ENCODE measurements at regions not wholly inside any gene's neighbourhood (a gene's known extent, or its start where the extent isn't known, plus 50 kb on each side); places are given as distances from the start of the nearest gene placed in this dataset.

DNA sequence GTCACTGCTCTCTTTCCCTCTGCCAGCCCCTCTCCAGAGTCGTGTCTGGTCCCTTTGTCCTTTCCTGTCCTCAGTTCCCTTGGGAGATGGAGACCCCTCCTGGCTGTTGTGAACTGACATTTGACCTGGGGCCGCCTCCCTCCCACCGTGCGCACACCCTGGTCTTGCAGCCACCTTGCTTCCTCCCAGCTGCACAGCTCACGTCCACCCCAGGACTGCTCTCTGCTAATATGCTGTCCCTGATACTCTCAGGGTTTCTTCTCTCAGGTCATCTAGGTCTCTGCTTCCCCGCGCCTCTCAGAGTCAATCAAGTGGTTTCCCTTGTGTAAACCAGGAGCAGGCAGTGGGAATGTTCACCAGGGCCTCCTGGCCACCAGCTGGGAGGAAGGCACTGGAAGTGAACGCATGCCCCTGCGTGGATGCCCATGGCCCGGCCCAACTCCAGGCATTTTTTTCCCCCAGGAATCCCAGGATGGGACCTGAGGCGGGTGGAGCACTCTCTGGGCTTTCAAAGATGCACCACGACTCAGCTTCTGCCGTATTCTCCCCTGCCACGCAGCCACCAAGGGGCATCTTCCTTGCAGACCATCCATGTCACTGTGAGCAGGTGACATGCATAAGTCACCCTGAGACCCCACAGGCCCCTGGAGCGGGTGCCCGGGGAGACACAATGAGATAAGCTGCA lies 142.4 kb downstream of the OLFM1 start:
- no peak overlapping the region for H3K27ac Mint-ChIP-seq
- peaks cover 16% of the 10 kb centered on the region for H3K27me3 Mint-ChIP-seq
- H3K4me1 Mint-ChIP-seq (ENCODE audit: low read depth), result no peaks in the 10 kb centered on the region
- no peak for DNase-seq
- H3K4me3 Mint-ChIP-seq, result no peak overlapping the region
- no peaks in the 10 kb centered on the region for H3K36me3 Mint-ChIP-seq (ENCODE audit: low read depth)
- H3K9me3 Mint-ChIP-seq, result peaks cover 11% of the 10 kb centered on the region

DNA sequence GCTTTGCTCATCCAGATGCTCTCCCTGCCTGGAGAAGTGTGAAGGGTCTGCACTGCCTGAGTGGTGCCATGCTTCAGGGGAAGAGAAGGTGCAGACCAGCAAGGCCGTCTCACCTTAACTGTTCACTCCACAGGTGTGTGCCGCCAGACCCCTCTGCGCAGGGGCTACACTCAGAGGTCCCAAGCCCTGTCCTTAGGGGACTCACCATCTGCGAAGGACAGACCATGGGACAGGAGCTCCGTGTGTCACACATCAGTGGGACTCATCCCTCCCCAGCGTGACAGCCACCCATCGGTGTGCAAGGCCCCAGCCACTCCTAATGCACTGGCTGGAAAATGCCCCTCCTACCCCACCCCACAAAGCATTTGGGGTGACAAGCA lies 142.9 kb downstream of the OLFM1 start:
- peaks cover 16% of the 10 kb centered on the region for H3K27me3 Mint-ChIP-seq
- H3K4me3 Mint-ChIP-seq, result no peak overlapping the region
- no peaks in the 10 kb centered on the region for H3K4me1 Mint-ChIP-seq (ENCODE audit: low read depth)
- DNase-seq, result no peak
- H3K36me3 Mint-ChIP-seq (ENCODE audit: low read depth), result no peaks in the 10 kb centered on the region
- H3K27ac Mint-ChIP-seq, result no peak overlapping the region
- H3K9me3 Mint-ChIP-seq, result peaks cover 11% of the 10 kb centered on the region

- Mint-ChIP-seq H3K4me1 (ENCODE audit: low read depth) (no peaks in the 10 kb centered on the region), H3K36me3 (ENCODE audit: low read depth) (no peaks in the 10 kb centered on the region), H3K27me3 (peaks cover 16% of the 10 kb centered on the region), H3K4me3 (no peak overlapping the region), H3K9me3 (peaks cover 11% of the 10 kb centered on the region), H3K27ac (no peak overlapping the region)
- no peak for DNase-seq
Observed at GRCh38 chr9:135230817-135231520, 143.5 kb downstream of the OLFM1 start.

DNA sequence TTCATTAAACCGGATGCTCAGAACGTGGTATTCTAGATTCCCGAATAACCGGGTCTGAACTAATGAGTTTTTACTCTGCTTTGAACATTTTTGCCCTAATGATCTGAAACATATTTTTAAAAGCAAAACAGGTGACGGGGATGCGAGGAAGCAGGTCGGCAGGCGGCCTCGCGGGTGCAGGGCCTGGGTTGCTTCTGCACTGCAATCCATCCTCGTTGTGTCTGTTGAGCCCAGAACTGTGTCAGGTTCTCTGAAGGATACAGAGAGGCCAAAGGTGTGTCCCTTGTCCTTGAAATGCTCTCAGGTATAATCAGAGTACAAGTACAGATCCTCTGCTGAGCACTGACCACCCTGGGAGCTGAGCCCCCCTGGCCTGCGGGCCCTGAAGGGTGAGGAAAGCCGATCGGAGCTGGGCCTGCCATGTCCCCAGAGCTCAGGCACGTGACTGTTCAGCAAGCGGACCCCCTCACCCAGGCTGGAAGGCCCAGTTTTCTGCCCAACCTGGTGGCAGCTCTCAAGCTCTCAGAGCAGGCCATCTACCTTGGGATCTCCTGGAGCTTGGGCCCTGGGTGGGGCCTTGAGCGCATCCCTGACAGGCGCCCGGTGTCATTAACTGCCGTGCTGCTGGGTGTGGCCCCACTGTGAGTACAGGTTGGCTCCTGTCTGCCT lies 151.8 kb downstream of the OLFM1 start:
- Mint-ChIP-seq H3K4me3 (no peak overlapping the region), H3K4me1 (ENCODE audit: low read depth) (no peaks in the 10 kb centered on the region)
- no peak for DNase-seq

DNA sequence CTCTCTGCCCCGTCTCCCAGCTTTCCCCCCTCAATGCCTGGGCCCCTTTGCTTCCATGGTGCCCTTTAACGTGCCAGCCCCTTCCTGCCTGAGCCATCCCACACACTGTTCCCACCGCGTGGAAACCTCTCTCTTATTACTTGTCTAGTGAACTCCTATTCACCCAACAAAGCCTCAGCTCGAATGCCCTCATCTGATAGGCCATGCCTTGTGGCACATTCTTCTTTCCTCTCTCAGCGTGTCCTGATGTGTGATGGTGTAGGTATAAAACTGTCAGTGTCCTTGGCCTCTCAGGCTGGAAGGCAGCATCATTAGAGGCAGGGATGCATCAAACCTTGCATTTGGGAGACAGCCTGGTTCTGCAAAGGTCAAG lies 152.3 kb downstream of the OLFM1 start:
- peaks cover 3% of the 10 kb centered on the region for H3K27me3 Mint-ChIP-seq
- no peaks in the 10 kb centered on the region for H3K36me3 Mint-ChIP-seq (ENCODE audit: low read depth)

More for the DNA sequence above, 151.8 kb downstream of the OLFM1 start:
- Mint-ChIP-seq H3K27me3 (peaks cover 3% of the 10 kb centered on the region), H3K36me3 (ENCODE audit: low read depth) (no peaks in the 10 kb centered on the region), H3K9me3 (peaks cover 1% of the 10 kb centered on the region), H3K27ac (no peak overlapping the region)

GRCh38 chr9:135240222-135240621 lies 152.8 kb downstream of the OLFM1 start:
- H3K4me3 Mint-ChIP-seq, result no peak overlapping the region
- H3K27me3 Mint-ChIP-seq, result peaks cover 6% of the 10 kb centered on the region
- H3K9me3 Mint-ChIP-seq, result no peaks in the 10 kb centered on the region
- H3K4me1 Mint-ChIP-seq (ENCODE audit: low read depth), result no peaks in the 10 kb centered on the region
- no peaks in the 10 kb centered on the region for H3K36me3 Mint-ChIP-seq (ENCODE audit: low read depth)
- DNase-seq, result no peak
- no peak overlapping the region for H3K27ac Mint-ChIP-seq

More for the DNA sequence above, 152.3 kb downstream of the OLFM1 start:
- Mint-ChIP-seq H3K27ac (no peak overlapping the region), H3K4me1 (ENCODE audit: low read depth) (no peaks in the 10 kb centered on the region), H3K9me3 (no peaks in the 10 kb centered on the region), H3K4me3 (no peak overlapping the region)
- no peak for DNase-seq

- H3K4me3 Mint-ChIP-seq, result no peak overlapping the region
- DNase-seq, result no peak
- no peaks in the 10 kb centered on the region for H3K9me3 Mint-ChIP-seq
- no peak overlapping the region for H3K27ac Mint-ChIP-seq
- no peaks in the 10 kb centered on the region for H3K4me1 Mint-ChIP-seq (ENCODE audit: low read depth)
- H3K36me3 Mint-ChIP-seq (ENCODE audit: low read depth), result no peaks in the 10 kb centered on the region
- peaks cover 13% of the 10 kb centered on the region for H3K27me3 Mint-ChIP-seq
Observed at GRCh38 chr9:135240871-135241311, 153.4 kb downstream of the OLFM1 start.

GRCh38 chr9:135241381-135242048 lies 154.0 kb downstream of the OLFM1 start:
- Mint-ChIP-seq H3K36me3 (ENCODE audit: low read depth) (no peaks in the 10 kb centered on the region), H3K4me1 (ENCODE audit: low read depth) (no peaks in the 10 kb centered on the region), H3K27ac (no peak overlapping the region), H3K27me3 (peaks cover 18% of the 10 kb centered on the region), H3K9me3 (no peaks in the 10 kb centered on the region), H3K4me3 (no peak overlapping the region)
- DNase-seq, result no peak

DNA sequence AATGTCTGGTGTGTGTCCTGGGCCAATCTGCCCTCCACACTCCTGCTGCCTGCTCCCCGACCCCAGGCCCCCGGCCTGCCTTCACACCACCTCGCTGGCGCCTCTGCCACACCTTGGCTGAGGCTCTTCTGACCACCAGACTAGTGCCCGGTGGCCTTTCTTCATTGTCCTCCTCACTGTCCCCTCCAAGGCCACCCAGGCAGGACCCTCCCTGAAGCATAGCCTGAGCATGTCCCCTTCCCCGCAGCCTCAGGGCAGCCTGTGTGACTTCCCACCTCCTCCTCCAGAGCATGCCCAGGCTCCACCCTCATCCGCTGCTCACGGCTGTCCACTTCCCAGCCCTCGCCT lies 154.6 kb downstream of the OLFM1 start:
- no peak for DNase-seq
- Mint-ChIP-seq H3K27ac (no peak overlapping the region), H3K4me1 (ENCODE audit: low read depth) (no peaks in the 10 kb centered on the region), H3K27me3 (peaks cover 18% of the 10 kb centered on the region), H3K9me3 (no peaks in the 10 kb centered on the region), H3K36me3 (ENCODE audit: low read depth) (no peaks in the 10 kb centered on the region), H3K4me3 (no peak overlapping the region)

DNA sequence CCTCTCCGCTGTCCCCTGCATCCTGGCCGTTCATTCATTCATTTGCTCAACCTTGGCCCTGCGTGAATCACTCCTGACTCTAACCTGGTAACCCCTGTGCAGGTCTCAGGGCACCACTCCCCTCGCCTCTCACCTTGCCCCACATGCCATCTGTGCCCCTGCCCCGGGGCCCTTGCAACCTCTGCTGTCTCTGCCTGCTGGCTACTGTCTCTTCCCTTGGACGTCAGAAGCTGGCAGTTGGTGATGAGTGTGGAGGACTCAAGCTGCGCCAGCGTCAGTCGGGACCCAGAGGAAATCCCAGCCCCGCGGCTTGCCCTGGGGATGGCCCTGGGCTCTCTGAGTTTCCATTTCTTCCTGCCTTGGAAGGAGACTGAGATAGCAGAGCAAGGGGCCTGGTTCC lies 154.9 kb downstream of the OLFM1 start:
- Mint-ChIP-seq H3K27ac (no peak overlapping the region), H3K36me3 (ENCODE audit: low read depth) (no peaks in the 10 kb centered on the region), H3K4me3 (no peak overlapping the region), H3K9me3 (no peaks in the 10 kb centered on the region), H3K4me1 (ENCODE audit: low read depth) (no peaks in the 10 kb centered on the region), H3K27me3 (peaks cover 18% of the 10 kb centered on the region)
- no peak for DNase-seq

DNA sequence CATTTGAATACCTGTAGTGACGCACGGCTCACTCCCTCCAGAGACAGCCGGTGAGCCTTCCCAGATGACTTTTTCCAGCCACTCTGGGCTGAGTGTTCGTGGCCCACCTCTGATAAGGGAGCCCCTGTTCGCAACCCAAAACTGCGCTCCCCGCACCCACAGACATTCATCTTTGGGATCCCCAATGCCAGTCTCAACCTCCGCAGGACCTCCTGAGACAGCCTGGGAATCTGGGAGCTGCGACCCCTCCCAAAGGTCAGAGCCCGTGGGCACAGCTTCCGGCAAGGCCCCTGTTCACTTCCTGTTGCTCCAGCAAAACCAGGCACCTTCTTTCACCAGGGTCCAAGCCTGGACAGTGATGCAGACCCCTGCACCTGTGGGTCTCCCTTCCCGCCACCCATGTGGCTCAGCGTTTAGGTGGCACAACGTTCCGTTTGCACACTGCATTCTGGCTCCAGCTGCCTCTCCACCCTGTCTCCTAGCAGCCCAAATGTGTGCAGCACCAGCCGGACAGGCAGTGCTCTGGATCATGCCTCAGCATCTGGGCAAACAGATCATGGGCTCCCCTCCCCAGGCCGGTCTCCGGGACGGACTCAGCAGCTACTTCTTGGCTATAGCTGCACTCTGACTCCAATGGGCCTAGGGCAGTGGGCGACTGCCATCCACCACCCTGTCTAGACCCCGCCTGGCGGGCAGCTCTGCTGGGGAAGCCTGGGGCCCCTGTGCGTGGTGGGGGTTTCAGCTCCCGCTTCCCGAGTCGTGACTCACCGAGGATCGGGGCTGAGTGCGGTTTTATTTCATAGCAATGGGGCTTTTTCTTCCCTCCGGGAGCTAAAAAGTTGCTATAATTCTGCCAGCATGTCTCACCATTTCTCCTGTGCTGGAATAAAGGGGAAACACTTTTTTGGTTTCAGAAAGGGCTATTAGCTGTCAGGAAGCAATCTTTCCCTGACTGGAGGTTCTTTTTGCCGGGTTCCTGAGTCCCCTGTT lies 156.0 kb downstream of the OLFM1 start:
- no peak overlapping the region for H3K27ac Mint-ChIP-seq
- H3K36me3 Mint-ChIP-seq (ENCODE audit: low read depth), result no peaks in the 10 kb centered on the region
- H3K27me3 Mint-ChIP-seq, result peaks cover 18% of the 10 kb centered on the region
- H3K9me3 Mint-ChIP-seq, result no peaks in the 10 kb centered on the region
- H3K4me3 Mint-ChIP-seq, result no peak overlapping the region
- no peak for DNase-seq
- no peaks in the 10 kb centered on the region for H3K4me1 Mint-ChIP-seq (ENCODE audit: low read depth)

DNA sequence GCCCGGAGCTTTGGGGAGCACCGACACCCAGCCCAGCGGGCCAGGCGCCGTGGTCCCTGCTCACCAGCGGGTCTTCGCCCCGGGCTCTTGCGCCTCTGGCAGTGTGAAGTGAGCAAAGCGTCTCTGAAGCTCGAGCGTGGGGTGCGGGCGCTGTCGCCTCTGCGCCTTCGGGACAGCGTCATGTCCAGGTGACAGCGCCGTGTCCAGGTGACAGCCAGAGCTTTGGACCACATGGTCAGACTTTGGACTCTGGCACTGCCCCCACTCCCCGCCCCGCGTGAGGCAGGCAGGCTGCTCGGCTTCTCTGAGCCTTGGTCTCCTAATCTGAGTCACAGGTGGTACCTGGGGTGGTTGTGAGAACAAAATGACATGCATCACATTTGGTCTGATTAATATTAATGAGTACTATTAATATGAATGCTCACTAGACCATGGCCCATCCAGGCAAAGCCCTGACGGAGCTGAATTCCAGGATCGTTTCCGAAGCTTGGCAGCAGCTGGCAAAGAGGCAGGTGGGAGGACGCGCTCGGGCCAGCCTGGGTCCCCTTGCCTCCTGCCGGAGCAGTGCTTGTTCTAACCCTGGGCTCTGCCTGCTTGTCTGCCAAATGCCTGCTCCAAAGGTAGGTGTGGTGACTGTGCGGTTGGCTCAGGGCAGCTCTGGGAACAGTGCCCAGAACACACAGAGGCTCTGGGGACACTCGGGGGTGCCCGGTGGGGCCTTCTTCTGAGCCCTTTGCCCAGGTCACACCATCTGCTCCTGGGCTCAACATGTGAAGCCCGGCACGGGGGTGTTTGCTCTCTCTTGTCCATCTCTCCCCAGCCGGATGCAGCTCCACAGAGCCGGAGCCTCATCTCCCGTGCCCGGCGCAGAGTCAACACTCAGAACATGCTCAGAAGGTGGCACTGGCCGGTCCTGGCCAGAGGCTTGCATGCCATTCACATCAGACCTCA lies 157.1 kb downstream of the OLFM1 start:
- peaks cover 18% of the 10 kb centered on the region for H3K27me3 Mint-ChIP-seq

More for the DNA sequence above, 157.1 kb downstream of the OLFM1 start:
- no peak overlapping the region for H3K4me3 Mint-ChIP-seq
- H3K36me3 Mint-ChIP-seq (ENCODE audit: low read depth), result no peaks in the 10 kb centered on the region
- DNase-seq, result no peak
- H3K4me1 Mint-ChIP-seq (ENCODE audit: low read depth), result no peaks in the 10 kb centered on the region
- no peak overlapping the region for H3K27ac Mint-ChIP-seq
- H3K9me3 Mint-ChIP-seq, result no peaks in the 10 kb centered on the region
